Gastroesophageal sphincter (tissue), 4 donors: ENCODE measurements at regions not wholly inside any gene's neighbourhood (a gene's known extent, or its start where the extent isn't known, plus 50 kb on each side); places are given as distances from the start of the nearest gene placed in this dataset.

ENCODE experiments used
- ATAC-seq: fragments of 150-250 bp; one replicate; pipeline ENCODE4 v1.9.1; 2016; ENCODE audit warnings: mild to moderate bottlenecking, moderate library complexity
- H3K27ac ChIP-seq, 4 donors: fragments of 200-600 bp; sonication (generic) in 3 of 4; 1 replicate in 3 of 4; 2 replicates in 1 of 4; pipeline ENCODE4 v1.5.1; 2016 to 2019
- H3K27me3 ChIP-seq: fragments of 200-600 bp; sonication (generic); one replicate; pipeline ENCODE4 v1.5.1; 2019
- H3K36me3 ChIP-seq, 2 donors: fragments of 200-600 bp; sonication (generic); one replicate each; pipeline ENCODE4 v1.5.1; 2019; ENCODE audit warnings: control low read depth in 1 of 2
- H3K4me1 ChIP-seq, 3 donors: fragments of 200-600 bp; sonication (generic); 1 replicate in 2 of 3; 2 replicates in 1 of 3; pipeline ENCODE4 v1.5.1; 2016 to 2019; ENCODE audit warnings: control low read depth in 2 of 3
- H3K4me3 ChIP-seq, 2 donors: fragments of 200-600 bp; sonication (generic); one replicate each; pipeline ENCODE4 v1.5.1; 2019; ENCODE audit warnings: mild to moderate bottlenecking in 1 of 2, moderate library complexity in 1 of 2
- H3K9me3 ChIP-seq, 3 donors: fragments of 200-600 bp; sonication (generic); one replicate each; pipeline ENCODE4 v1.5.1; 2017 to 2019; ENCODE audit warnings: control low read depth in 2 of 3
- CTCF ChIP-seq, 4 experiments: fragments of 200-600 bp in 2 of 4; fragments of 450-650 bp in 2 of 4; sonication (generic) in 1 of 4; IDR thresholded peaks; one replicate each; pipeline ENCODE4 v1.5.1; 2017 to 2019; ENCODE audit warnings: antibody characterized with exemption in 4 of 4, mild to moderate bottlenecking in 2 of 4, moderate library complexity in 2 of 4
- EP300 ChIP-seq: sonication (generic); formaldehyde crosslinking; IDR thresholded peaks from one replicate; pipeline ENCODE4 v1.6.1; 2017; ENCODE audit warnings: antibody characterized with exemption, mild to moderate bottlenecking
- POLR2A ChIP-seq, 2 donors: fragments of 450-650 bp; IDR thresholded peaks; one replicate each; pipeline ENCODE4 v1.6.1; 2017; ENCODE audit warnings: antibody characterized with exemption in 2 of 2, mild to moderate bottlenecking in 2 of 2, moderate library complexity in 1 of 2
- POLR2AphosphoS5 ChIP-seq: sonication (generic); formaldehyde crosslinking; IDR thresholded peaks from one replicate; pipeline ENCODE4 v1.6.1; 2017; ENCODE audit warnings: antibody characterized with exemption
- WGBS, 2 donors: methylation state at CpG; one replicate each; pipeline ENCODE4 v1.1.5; 2018; ENCODE audit warnings: low coverage in 1 of 2; 5-methylcytosine and 5-hydroxymethylcytosine counted together

DNA sequence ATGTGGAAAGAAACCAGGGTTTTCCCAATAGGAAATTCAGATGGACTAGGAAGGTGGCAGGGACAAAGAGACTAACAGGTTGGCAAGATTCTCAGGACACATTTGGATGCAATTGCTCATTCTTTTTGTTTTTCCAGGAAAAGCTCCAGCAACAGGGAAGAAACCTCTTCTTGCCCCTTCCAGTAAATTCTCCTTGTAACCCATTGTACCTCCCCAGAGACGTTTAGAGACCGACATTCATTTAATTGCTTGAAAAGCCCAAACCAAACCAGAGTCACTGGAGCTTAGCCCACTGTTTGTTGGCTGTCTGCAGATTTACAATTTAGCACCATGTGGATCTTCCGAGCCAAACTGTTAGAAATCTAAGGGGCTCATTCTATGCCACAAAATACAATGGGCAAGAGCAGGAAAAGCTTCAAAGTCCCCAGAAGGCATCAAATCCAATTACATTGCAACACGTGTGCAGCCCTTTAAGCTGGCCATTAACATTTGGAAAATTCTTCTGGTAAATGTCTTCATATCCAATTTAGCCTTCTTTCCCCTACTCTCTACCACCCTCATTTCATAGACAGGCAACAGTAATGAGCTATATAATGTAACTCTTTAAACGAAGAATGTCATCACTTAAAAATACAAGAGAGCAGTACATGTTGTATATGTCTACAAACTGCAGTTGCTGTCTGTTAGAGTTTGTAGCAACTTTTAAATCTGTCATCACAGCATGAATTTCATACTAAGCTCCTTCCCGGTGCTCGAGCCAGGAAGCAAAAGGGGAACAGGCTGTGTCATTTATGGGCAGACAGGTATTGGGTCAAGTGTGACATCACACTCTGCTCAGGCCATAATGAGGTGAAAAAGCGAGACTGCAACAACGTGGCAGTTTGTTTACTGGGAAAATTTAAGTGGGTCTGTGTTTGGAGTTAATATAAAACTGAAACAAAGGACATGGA is 235.6 kb upstream of the HNRNPA3 start:
- no peaks in the 10 kb centered on the region for H3K4me1 ChIP-seq
- no peak for ATAC-seq
- WGBS, 2 donors: 56% methylated on average over 6 to 9 of the region's 9 CpGs
- H3K27me3 ChIP-seq: peaks cover 6% of the 10 kb centered on the region
- TF ChIP-seq CTCF (IDR thresholded peaks at IDR 0.05): no peak
- no peak for TF ChIP-seq POLR2AphosphoS5
- TF ChIP-seq POLR2A (IDR thresholded peaks at IDR 0.05): no peak
- TF ChIP-seq EP300: no peak
- no peaks in the 10 kb centered on the region for H3K36me3 ChIP-seq
- H3K4me3 ChIP-seq: no peak overlapping the region
- H3K9me3 ChIP-seq: no peaks in the 10 kb centered on the region
- H3K27ac ChIP-seq: no peak overlapping the region

GRCh38 chr2:176978921-176979320 is 233.7 kb upstream of the HNRNPA3 start:
- 68 to 91% methylated on average over 2 of the region's 2 CpGs for WGBS, 2 donors
- no peak for TF ChIP-seq CTCF (IDR thresholded peaks at IDR 0.05)
- no peak for TF ChIP-seq EP300
- TF ChIP-seq POLR2A (IDR thresholded peaks at IDR 0.05): no peak
- no peak for TF ChIP-seq POLR2AphosphoS5

GRCh38 chr2:176979981-176980710 is 232.4 kb upstream of the HNRNPA3 start:
- H3K36me3 ChIP-seq: no peaks in the 10 kb centered on the region
- H3K4me3 ChIP-seq: no peak overlapping the region
- H3K4me1 ChIP-seq: no peaks in the 10 kb centered on the region
- no peak overlapping the region for H3K27ac ChIP-seq
- ATAC-seq: no peak
- peaks cover 11% of the 10 kb centered on the region for H3K27me3 ChIP-seq
- no peaks in the 10 kb centered on the region for H3K9me3 ChIP-seq
- WGBS, 2 donors: 64 to 65% methylated on average over 2 of the region's 2 CpGs
- TF ChIP-seq POLR2A (IDR thresholded peaks at IDR 0.05) (no peak), CTCF (IDR thresholded peaks at IDR 0.05) (no peak), POLR2AphosphoS5 (no peak), EP300 (no peak)

More at GRCh38 chr2:176978921-176979320, 233.7 kb upstream of the HNRNPA3 start:
- no peaks in the 10 kb centered on the region for H3K9me3 ChIP-seq
- no peak for ATAC-seq
- peaks cover 11% of the 10 kb centered on the region for H3K27me3 ChIP-seq
- H3K36me3 ChIP-seq: no peaks in the 10 kb centered on the region
- H3K4me3 ChIP-seq: no peak overlapping the region
- H3K4me1 ChIP-seq: no peaks in the 10 kb centered on the region
- H3K27ac ChIP-seq: no peak overlapping the region

GRCh38 chr2:176984987-176985386 is 227.6 kb upstream of the HNRNPA3 start:
- no peak overlapping the region for H3K4me3 ChIP-seq
- H3K27me3 ChIP-seq: peaks cover 11% of the 10 kb centered on the region
- no peak for TF ChIP-seq CTCF (IDR thresholded peaks at IDR 0.05)
- no peak for TF ChIP-seq POLR2AphosphoS5
- no peak for TF ChIP-seq EP300
- TF ChIP-seq POLR2A (IDR thresholded peaks at IDR 0.05): no peak
- 77 to 85% methylated on average over 3 to 4 of the region's 4 CpGs for WGBS, 2 donors
- no peak overlapping the region for H3K27ac ChIP-seq
- no peaks in the 10 kb centered on the region for H3K36me3 ChIP-seq
- no peak for ATAC-seq
- no peaks in the 10 kb centered on the region for H3K9me3 ChIP-seq
- H3K4me1 ChIP-seq: no peaks in the 10 kb centered on the region
